Activated naive CD8-positive, alpha-beta T cell treated with anti-CD3 and anti-CD28 coated beads for 36 hours (primary cell): ENCODE measurements at regions not wholly inside any gene's neighbourhood (a gene's known extent, or its start where the extent isn't known, plus 50 kb on each side); places are given as distances from the start of the nearest gene placed in this dataset.

ENCODE experiments used
- DNase-seq: peaks from one replicate; pipeline ENCODE4 v3.0.0; 2021
- H3K27ac Mint-ChIP-seq: one replicate; pipeline ENCODE4 v1.8.0; 2022; ENCODE audit warnings: mild to moderate bottlenecking, moderate library complexity, mixed read lengths
- H3K27me3 Mint-ChIP-seq: one replicate; pipeline ENCODE4 v1.8.0; 2022; ENCODE audit warnings: mild to moderate bottlenecking, mixed read lengths
- H3K36me3 Mint-ChIP-seq: one replicate; pipeline ENCODE4 v1.8.0; 2021; ENCODE audit warnings: mild to moderate bottlenecking, mixed read lengths
- H3K4me1 Mint-ChIP-seq: one replicate; pipeline ENCODE4 v1.8.0; 2021; ENCODE audit warnings: mixed read lengths
- H3K4me3 Mint-ChIP-seq: one replicate; pipeline ENCODE4 v1.8.0; 2022; ENCODE audit warnings: mild to moderate bottlenecking, moderate library complexity, mixed read lengths
- H3K9me3 Mint-ChIP-seq: one replicate; pipeline ENCODE4 v1.8.0; 2022; ENCODE audit warnings: mixed read lengths

DNA sequence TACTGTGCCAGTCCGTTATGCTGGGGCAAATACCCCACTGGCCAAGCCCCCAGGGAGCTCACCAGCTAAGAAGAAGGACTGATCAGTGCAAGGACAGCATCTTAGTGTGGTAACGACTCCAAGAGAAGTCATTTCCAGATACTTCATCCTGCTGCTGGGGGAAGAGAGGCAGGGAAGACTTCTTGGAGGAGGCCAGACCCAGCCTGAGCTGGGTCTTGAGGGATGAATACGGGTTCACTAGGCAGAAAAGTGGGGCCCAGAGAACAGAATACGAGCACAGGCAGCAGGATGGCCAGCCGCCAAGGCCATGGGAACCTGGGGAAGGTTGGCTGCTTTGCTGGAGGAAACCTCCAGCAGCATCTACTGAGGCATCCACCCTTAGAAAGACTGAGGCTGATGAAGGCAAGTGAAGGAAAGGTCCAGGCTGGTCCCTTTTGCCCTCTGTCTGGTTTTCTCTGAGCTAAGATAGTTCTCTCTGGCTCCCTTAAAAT is 84.1 kb downstream of the GLI2 start:
- H3K27me3 Mint-ChIP-seq = no peaks in the 10 kb centered on the region
- no peak overlapping the region for H3K27ac Mint-ChIP-seq
- no peaks in the 10 kb centered on the region for H3K9me3 Mint-ChIP-seq
- no peaks in the 10 kb centered on the region for H3K36me3 Mint-ChIP-seq
- DNase-seq = no peak
- H3K4me3 Mint-ChIP-seq = no peak overlapping the region
- no peaks in the 10 kb centered on the region for H3K4me1 Mint-ChIP-seq

GRCh38 chr2:120820263-120820952 is 84.7 kb downstream of the GLI2 start:
- no peak for DNase-seq
- no peaks in the 10 kb centered on the region for H3K36me3 Mint-ChIP-seq
- no peak overlapping the region for H3K4me3 Mint-ChIP-seq
- H3K27ac Mint-ChIP-seq = no peak overlapping the region
- no peaks in the 10 kb centered on the region for H3K27me3 Mint-ChIP-seq
- H3K9me3 Mint-ChIP-seq = no peaks in the 10 kb centered on the region
- H3K4me1 Mint-ChIP-seq = no peaks in the 10 kb centered on the region

GRCh38 chr2:120820953-120821279 is 85.2 kb downstream of the GLI2 start:
- Mint-ChIP-seq H3K27ac (no peak overlapping the region), H3K36me3 (no peaks in the 10 kb centered on the region), H3K9me3 (no peaks in the 10 kb centered on the region), H3K4me3 (no peak overlapping the region), H3K4me1 (no peaks in the 10 kb centered on the region), H3K27me3 (no peaks in the 10 kb centered on the region)
- DNase-seq = no peak

DNA sequence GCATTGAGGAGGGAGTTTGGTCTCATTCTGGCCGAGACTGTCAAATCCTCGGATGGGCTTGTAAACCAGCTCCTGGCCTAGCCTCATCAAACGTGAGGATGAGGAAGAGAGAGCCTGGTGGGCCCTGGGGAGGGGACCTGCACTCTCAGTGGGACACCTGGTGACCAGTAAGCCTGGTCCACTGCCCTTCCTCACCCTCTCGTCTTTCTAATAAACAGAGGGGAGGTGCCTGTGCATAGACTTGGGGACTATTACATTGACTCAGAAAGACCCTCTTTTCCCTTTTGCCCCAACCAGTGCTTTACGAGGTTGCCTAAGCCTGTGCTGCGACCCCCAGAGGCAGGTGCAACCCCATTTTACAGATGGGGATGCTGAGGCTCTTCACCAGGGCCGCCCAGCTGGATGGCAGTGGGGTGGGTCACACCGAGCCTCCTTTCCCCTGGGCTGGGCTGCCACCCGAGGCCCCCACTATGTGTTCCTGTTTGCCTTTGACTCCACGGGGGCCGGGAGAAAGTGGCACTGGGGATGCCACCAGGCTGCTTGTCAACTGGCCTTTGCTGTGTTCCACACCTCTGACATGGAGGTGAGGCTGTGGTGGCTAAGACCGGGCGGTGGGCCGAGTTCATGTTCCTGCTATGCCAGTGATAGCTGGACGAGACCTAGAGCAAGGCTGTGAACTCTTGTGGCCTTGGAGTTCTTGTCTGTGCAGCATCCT is 85.9 kb downstream of the GLI2 start:
- H3K4me1 Mint-ChIP-seq = no peaks in the 10 kb centered on the region
- H3K27ac Mint-ChIP-seq = no peak overlapping the region
- DNase-seq = no peak
- no peak overlapping the region for H3K4me3 Mint-ChIP-seq
- no peaks in the 10 kb centered on the region for H3K36me3 Mint-ChIP-seq
- H3K9me3 Mint-ChIP-seq = no peaks in the 10 kb centered on the region
- no peaks in the 10 kb centered on the region for H3K27me3 Mint-ChIP-seq

GRCh38 chr2:120822933-120823332 is 87.3 kb downstream of the GLI2 start:
- no peaks in the 10 kb centered on the region for H3K27me3 Mint-ChIP-seq
- H3K4me3 Mint-ChIP-seq = no peak overlapping the region
- H3K4me1 Mint-ChIP-seq = no peaks in the 10 kb centered on the region
- H3K9me3 Mint-ChIP-seq = no peaks in the 10 kb centered on the region
- no peaks in the 10 kb centered on the region for H3K36me3 Mint-ChIP-seq
- no peak for DNase-seq
- H3K27ac Mint-ChIP-seq = no peak overlapping the region

GRCh38 chr2:120823551-120823950 is 87.9 kb downstream of the GLI2 start:
- Mint-ChIP-seq H3K36me3 (no peaks in the 10 kb centered on the region), H3K9me3 (no peaks in the 10 kb centered on the region), H3K4me3 (no peak overlapping the region), H3K4me1 (no peaks in the 10 kb centered on the region), H3K27ac (no peak overlapping the region), H3K27me3 (no peaks in the 10 kb centered on the region)
- no peak for DNase-seq

- no peak for DNase-seq
- H3K27me3 Mint-ChIP-seq = no peaks in the 10 kb centered on the region
- no peak overlapping the region for H3K4me3 Mint-ChIP-seq
- H3K27ac Mint-ChIP-seq = no peak overlapping the region
- no peaks in the 10 kb centered on the region for H3K36me3 Mint-ChIP-seq
- no peaks in the 10 kb centered on the region for H3K9me3 Mint-ChIP-seq
- no peaks in the 10 kb centered on the region for H3K4me1 Mint-ChIP-seq
Observed at GRCh38 chr2:120824246-120824645, 88.6 kb downstream of the GLI2 start.

DNA sequence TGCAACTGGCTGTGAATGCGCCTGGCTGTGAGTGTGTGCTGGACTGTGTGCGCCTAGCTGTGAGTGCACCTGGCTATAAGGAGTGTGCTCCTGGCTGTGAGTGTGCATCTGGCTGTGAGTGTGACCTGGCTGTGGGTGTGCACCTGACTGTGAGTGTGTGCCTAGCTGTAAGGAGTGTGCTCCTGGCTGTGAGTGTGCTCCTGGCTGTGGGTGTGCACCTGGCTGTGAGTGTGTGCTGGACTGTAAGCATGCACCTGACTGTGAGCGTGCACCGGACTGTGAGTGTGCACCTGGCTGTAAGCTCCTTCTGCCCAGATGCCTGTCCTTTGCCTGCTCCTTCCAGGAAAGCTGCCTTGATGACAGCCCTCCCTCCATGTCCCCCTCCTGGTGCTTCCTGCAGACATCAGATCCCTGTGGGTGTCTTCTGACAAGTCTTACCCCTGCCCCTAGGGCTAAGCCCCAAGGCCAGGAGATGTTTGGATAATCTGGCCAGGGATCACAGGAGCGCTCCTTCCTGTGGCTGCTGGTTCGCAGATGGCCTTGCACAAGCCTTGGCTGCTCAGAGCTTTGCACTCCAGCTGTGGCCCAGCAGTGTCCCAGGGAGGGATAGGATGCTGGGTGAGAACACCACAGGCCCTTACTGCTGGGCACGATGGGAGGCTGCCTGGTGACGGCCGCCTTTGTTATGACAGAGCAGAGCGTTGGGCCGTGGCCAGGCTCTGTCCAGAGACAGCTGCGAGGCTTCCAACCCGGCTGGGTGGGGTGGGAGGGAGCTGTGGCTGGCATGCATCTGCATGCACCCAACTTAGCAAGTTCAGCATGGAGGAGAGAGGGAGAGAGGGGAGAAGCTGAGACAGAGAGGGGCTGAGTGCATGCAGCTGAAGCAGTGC is 89.9 kb downstream of the GLI2 start:
- Mint-ChIP-seq H3K4me1 (no peaks in the 10 kb centered on the region), H3K4me3 (no peak overlapping the region), H3K27ac (no peak overlapping the region), H3K27me3 (no peaks in the 10 kb centered on the region), H3K9me3 (no peaks in the 10 kb centered on the region), H3K36me3 (no peaks in the 10 kb centered on the region)
- no peak for DNase-seq

- Mint-ChIP-seq H3K27ac (no peak overlapping the region), H3K27me3 (no peaks in the 10 kb centered on the region), H3K9me3 (no peaks in the 10 kb centered on the region), H3K4me3 (no peak overlapping the region), H3K36me3 (no peaks in the 10 kb centered on the region), H3K4me1 (no peaks in the 10 kb centered on the region)
- no peak for DNase-seq
Observed at GRCh38 chr2:120826260-120826648, 90.6 kb downstream of the GLI2 start.

DNA sequence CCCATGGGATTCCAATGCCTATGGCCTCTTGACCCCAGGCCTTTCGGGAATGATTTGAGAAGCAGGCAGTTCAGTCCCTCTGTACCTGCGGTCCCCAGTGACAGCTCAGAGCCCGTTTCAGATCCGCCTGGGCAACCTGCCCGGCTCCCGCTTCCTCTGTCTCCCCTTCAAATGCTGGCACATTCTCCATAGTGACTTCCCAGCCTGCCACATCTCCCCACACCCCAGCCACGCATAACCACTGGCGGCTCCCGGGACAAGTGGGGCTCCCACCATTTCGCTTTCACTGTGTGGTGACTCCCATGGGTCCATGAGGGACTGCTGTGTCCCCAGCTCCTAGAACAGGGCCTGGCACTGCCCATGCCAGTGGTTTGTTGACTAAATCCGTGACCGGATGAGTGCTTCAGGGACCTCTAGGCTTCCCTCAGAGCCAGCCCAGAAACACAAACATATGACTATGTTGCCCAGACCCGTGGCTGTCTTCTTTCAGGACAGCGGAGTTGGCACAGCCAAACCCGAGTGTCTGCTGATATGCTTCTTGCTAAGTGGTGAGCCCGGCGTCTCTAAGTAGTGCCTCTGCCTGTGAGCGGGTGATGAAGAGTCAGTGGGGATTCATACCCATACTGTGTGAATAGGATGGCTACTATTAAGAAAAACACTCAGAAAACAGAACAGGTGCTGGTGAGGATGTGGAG is 91.2 kb downstream of the GLI2 start:
- DNase-seq = no peak
- Mint-ChIP-seq H3K27ac (no peak overlapping the region), H3K9me3 (no peaks in the 10 kb centered on the region), H3K4me3 (no peak overlapping the region), H3K27me3 (no peaks in the 10 kb centered on the region), H3K36me3 (no peaks in the 10 kb centered on the region), H3K4me1 (no peaks in the 10 kb centered on the region)

DNA sequence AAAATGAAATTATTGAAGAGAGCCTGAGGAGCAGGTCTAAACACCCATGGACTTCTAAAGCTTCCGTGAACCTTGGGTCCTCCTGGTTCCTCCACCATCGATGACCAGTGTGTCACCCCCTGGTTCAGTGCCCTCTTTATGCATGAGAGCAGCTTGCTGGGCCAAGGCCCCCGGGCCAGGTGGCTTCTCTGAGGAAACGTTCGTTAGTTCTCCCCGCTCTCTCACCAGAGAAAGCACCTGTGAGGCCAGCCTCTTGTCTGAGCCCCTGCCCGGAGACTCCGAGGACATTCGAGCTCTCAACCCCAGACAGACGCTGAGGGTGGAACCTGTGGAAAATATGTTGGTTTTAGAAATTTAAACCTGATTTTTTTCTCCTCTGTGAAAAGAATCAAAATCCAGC is 92.4 kb downstream of the GLI2 start:
- Mint-ChIP-seq H3K36me3 (no peaks in the 10 kb centered on the region), H3K27ac (no peak overlapping the region), H3K4me3 (no peak overlapping the region), H3K27me3 (no peaks in the 10 kb centered on the region), H3K4me1 (no peaks in the 10 kb centered on the region), H3K9me3 (no peaks in the 10 kb centered on the region)
- DNase-seq = no peak

- H3K4me3 Mint-ChIP-seq = no peak overlapping the region
- no peak overlapping the region for H3K27ac Mint-ChIP-seq
- H3K9me3 Mint-ChIP-seq = no peaks in the 10 kb centered on the region
- no peak for DNase-seq
- no peaks in the 10 kb centered on the region for H3K27me3 Mint-ChIP-seq
- no peaks in the 10 kb centered on the region for H3K4me1 Mint-ChIP-seq
- H3K36me3 Mint-ChIP-seq = no peaks in the 10 kb centered on the region
Observed at GRCh38 chr2:120828829-120829632, 93.4 kb downstream of the GLI2 start.

DNA sequence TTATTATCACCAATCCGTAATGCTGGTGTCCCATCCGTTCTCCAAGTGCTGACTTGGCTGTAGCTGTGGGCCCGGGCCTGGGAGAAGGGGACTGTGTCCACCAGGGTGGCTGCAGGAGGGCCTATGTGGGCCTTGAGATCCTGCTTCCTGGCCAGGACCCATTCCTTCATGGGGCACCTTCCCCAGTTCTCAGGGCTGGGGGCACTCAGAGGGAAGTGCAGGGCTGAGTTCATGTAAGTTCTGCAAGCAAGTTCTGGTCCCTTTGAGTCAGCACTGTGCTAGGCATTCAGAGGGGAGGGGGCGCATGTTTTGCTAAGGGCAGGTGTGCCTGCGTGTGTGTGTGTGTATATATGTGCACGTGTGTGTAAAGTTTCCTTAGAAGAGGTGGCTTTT is 94.0 kb downstream of the GLI2 start:
- Mint-ChIP-seq H3K36me3 (no peaks in the 10 kb centered on the region), H3K9me3 (no peaks in the 10 kb centered on the region), H3K4me3 (no peak overlapping the region), H3K27me3 (no peaks in the 10 kb centered on the region), H3K4me1 (no peaks in the 10 kb centered on the region), H3K27ac (no peak overlapping the region)
- no peak for DNase-seq

GRCh38 chr2:120830096-120830830 is 94.6 kb downstream of the GLI2 start:
- no peak for DNase-seq
- no peak overlapping the region for H3K27ac Mint-ChIP-seq
- no peaks in the 10 kb centered on the region for H3K4me1 Mint-ChIP-seq
- no peak overlapping the region for H3K4me3 Mint-ChIP-seq
- no peaks in the 10 kb centered on the region for H3K9me3 Mint-ChIP-seq
- no peaks in the 10 kb centered on the region for H3K36me3 Mint-ChIP-seq
- H3K27me3 Mint-ChIP-seq = no peaks in the 10 kb centered on the region
